Heart right ventricle (tissue), 16 donors: ENCODE measurements at regions not wholly inside any gene's neighbourhood (a gene's known extent, or its start where the extent isn't known, plus 50 kb on each side); places are given as distances from the start of the nearest gene placed in this dataset.

Experiments used
- ATAC-seq, 8 donors: fragments of 200-7000 bp; cut with Tn5 transposase; one replicate each; pipeline ENCODE4 v1.9.1; 2020; ENCODE audit warnings: mild to moderate bottlenecking in 8 of 8, moderate library complexity in 8 of 8, moderate number of reproducible peaks in 1 of 8
- DNase-seq, 2 donors: peaks; one replicate each; pipeline ENCODE4 v3.0.0-alpha.2; 2020
- H3K27ac ChIP-seq, 10 donors: fragments of 200-600 bp; sonication (generic) in 2 of 10; one replicate each; pipeline versions ENCODE4 v1.5.0 to v1.8.0; 2020 to 2022; ENCODE audit warnings: mild to moderate bottlenecking in 3 of 10
- H3K27me3 ChIP-seq, 7 donors: fragments of 200-600 bp; one replicate each; pipeline ENCODE4 v1.8.0; 2021 to 2022; ENCODE audit warnings: mild to moderate bottlenecking in 2 of 7
- H3K36me3 ChIP-seq, 9 donors: fragments of 200-600 bp; sonication (generic) in 1 of 9; one replicate each; pipeline versions ENCODE4 v1.5.0 to v1.8.0; 2020 to 2022; ENCODE audit warnings: mild to moderate bottlenecking in 2 of 9
- H3K4me1 ChIP-seq, 9 donors: fragments of 200-600 bp; sonication (generic) in 1 of 9; one replicate each; pipeline versions ENCODE4 v1.5.0 to v1.8.0; 2020 to 2022; ENCODE audit warnings: mild to moderate bottlenecking in 4 of 9
- H3K4me3 ChIP-seq, 10 donors: fragments of 200-600 bp; sonication (generic) in 2 of 10; one replicate each; pipeline versions ENCODE4 v1.5.0 to v1.8.0; 2020 to 2022; ENCODE audit warnings: mild to moderate bottlenecking in 7 of 10, moderate library complexity in 2 of 10
- H3K9me3 ChIP-seq, 11 donors: fragments of 200-600 bp in 10 of 11; sonication (generic) in 2 of 11; one replicate each; pipeline versions ENCODE4 v1.5.0 to v1.8.0; 2013 to 2022; ENCODE audit warnings: mild to moderate bottlenecking in 2 of 11, control low read depth in 1 of 11, moderate library complexity in 1 of 11
- WGBS, 2 donors: extraction: QIAGEN DNeasy Blood & Tissue Kit; methylation state at CpG; one replicate each; pipeline ENCODE4 v1.1.7; 2013; ENCODE audit warnings: inconsistent platforms in 1 of 2; 5-methylcytosine and 5-hydroxymethylcytosine counted together
- intact Hi-C, 10 donors: fragments of 100-400 bp; cut with DNase I; formaldehyde crosslinking; loops; one replicate each; pipeline versions ENCODE4 v1.11.1 to v1.14.2; 2022
- TF ChIP-seq, protein P1 (sequence below), 9 donors: fragments of 200-600 bp; sonication (generic) in 2 of 9; IDR thresholded peaks; one replicate each; pipeline versions ENCODE4 v1.5.0 to v1.8.0; 2021 to 2022; ENCODE audit warnings: antibody characterized with exemption in 9 of 9, mild to moderate bottlenecking in 5 of 9, moderate library complexity in 1 of 9
- donor health status: Arrhythmogenic right ventricular cardiomyopathy.
- donor health status: ischemic (EF 13 %, LVEDD 7.1; RV severe dilation, severe dysfunction).
- donor health status: healthy with polysubstance abuse.
- donor health status: DM: no; HTN: yes; CAD: no.
- donor health status: DM: no; HTN: no; CAD: no.
- donor health status: ischemic (EF 25% LVEDD 6.9; RV normal size, moderate dysfunction).
- donor health status: ischemic (EF 25% LVEDD 5.7; RV mildly dilated, moderate dysfunction).
- donor health status: healthy.
- donor health status: DM: yes; HTN: yes; CAD: no.
- donor health status: Ischemic cardiomyopathy.
- donor health status: ischemic (EF 35%, LVEDD 5.7; RV mildly dilated, moderate dysfunction).
- donor health status: nonischemic (EF 11% LVEDD 7.7; RV severe dilation, severe dysfunction).
- donor health status: DM: yes; HTN: yes; CAD: no.
- donor health status: PGD.
- donor health status: ischemic (EF 29% LVEDD 5.4; RV normal size, mild dysfunction).
- donor health status: nonischemic (EF 23%, LVEDD 6.1; RV moderate dilation, normal function).

DNA sequence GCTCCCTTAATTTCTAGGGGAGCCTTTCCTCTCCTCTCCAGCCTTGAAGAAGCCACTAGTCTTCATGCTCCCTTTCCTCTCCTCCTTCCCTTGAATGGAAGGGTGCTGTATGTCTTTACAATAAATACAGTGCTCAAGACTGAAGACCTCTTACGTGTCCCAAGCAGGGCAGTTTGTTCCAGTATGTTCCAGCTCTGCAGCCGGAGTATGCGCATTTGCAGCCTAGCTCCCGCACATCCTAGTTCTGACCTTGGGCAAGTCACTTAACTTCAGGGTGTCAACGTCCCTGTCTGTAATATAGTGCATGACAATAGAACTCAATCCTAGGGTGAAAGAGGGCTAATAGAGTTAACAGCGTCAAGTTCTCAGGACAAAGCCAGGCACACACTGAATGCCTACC is 208.0 kb downstream of the HAUS1 start:
- TF ChIP-seq, protein P1, sequence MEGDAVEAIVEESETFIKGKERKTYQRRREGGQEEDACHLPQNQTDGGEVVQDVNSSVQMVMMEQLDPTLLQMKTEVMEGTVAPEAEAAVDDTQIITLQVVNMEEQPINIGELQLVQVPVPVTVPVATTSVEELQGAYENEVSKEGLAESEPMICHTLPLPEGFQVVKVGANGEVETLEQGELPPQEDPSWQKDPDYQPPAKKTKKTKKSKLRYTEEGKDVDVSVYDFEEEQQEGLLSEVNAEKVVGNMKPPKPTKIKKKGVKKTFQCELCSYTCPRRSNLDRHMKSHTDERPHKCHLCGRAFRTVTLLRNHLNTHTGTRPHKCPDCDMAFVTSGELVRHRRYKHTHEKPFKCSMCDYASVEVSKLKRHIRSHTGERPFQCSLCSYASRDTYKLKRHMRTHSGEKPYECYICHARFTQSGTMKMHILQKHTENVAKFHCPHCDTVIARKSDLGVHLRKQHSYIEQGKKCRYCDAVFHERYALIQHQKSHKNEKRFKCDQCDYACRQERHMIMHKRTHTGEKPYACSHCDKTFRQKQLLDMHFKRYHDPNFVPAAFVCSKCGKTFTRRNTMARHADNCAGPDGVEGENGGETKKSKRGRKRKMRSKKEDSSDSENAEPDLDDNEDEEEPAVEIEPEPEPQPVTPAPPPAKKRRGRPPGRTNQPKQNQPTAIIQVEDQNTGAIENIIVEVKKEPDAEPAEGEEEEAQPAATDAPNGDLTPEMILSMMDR (IDR thresholded peaks at IDR 0.05), result no peak
- intact Hi-C loops, result no loop called here
- H3K36me3 ChIP-seq, result no peaks in the 10 kb centered on the region
- no peaks in the 10 kb centered on the region for H3K4me1 ChIP-seq
- no peak overlapping the region for H3K4me3 ChIP-seq
- ATAC-seq (no peak), DNase-seq (no peak)
- peaks cover 0 to 9% (median under 1%) of the 10 kb centered on the region in 11 donors for H3K9me3 ChIP-seq
- H3K27ac ChIP-seq, result no peak overlapping the region
- no peaks in the 10 kb centered on the region for H3K27me3 ChIP-seq
- WGBS, 2 donors, result 70 to 77% methylated on average over 6 of the region's 6 CpGs

DNA sequence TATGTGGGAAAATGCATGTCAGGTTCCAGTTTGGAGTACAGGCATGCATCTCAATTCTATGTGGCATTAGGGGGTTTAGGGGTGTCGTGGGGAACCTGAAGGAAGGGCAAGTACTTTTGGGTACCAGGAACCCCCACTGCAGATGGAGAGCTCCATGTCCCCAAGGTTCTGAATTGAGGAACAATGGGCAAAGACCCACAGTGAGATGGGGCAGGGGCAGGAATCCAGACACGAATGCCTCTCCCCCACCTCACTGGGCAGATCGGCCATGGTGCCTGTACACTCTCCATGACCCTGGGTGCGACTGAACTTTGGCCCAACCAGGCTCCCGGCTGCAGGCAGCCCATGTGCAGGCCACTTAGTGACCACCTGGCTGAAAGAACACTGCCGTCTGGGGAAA is 209.3 kb downstream of the HAUS1 start:
- H3K4me3 ChIP-seq, result no peak overlapping the region
- TF ChIP-seq, protein P1 (IDR thresholded peaks at IDR 0.05), result no peak
- no peak overlapping the region for H3K27ac ChIP-seq
- H3K36me3 ChIP-seq, result no peaks in the 10 kb centered on the region
- WGBS, 2 donors, result 92% methylated on average over 6 of the region's 6 CpGs
- ATAC-seq (no peak), DNase-seq (no peak)
- intact Hi-C loops, result no loop called here
- no peaks in the 10 kb centered on the region for H3K9me3 ChIP-seq
- H3K27me3 ChIP-seq, result no peaks in the 10 kb centered on the region
- H3K4me1 ChIP-seq, result no peaks in the 10 kb centered on the region

DNA sequence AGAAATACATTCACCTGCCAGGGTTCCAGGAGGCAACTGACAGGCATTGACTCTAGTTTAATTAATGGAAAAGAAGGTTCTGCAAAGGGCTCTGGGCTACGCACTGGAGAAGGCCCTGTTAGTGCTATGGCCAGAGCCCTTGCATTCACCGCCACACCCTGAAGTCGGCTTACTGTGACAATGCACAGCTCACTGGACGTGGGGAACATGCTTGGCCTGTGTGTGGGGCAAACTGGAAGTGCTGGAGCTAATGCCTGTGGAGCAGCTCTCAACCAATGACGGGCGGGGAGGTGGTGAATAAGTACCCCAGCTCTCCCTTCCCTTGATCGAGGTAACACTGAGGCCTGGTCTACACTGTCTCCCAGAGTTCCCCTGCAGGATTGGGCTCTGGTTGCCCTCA is 209.8 kb downstream of the HAUS1 start:
- ATAC-seq (no peak), DNase-seq (no peak)
- TF ChIP-seq, protein P1 (IDR thresholded peaks at IDR 0.05), result no peak
- Histone ChIP-seq H3K27me3 (no peaks in the 10 kb centered on the region), H3K9me3 (no peaks in the 10 kb centered on the region), H3K4me3 (no peak overlapping the region), H3K27ac (no peak overlapping the region), H3K4me1 (no peaks in the 10 kb centered on the region), H3K36me3 (no peaks in the 10 kb centered on the region)
- WGBS, 2 donors, result 94 to 97% methylated on average over 7 of the region's 7 CpGs
- intact Hi-C loops, result no loop called here

DNA sequence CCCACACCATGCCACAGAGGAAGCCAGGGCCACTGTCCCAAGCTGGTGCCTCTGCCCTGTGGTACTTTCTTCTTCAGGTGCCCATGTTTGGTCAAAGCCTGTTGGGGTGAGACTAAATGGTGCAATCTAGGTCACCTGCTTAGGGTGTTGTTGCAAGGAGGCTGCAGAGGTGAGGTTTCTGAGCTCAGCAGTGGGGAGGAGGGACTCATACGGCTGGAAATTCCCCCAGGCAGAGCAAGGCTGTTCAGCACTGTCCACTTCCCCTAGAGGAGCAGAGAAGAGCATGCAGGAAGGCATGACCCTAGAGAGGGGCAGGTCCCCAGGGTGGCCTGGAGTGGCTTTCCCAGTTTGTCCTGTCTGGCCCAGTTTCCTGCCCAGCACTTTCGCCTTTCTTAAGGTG is 211.0 kb downstream of the HAUS1 start:
- ATAC-seq, result no peak
- H3K9me3 ChIP-seq, result no peaks in the 10 kb centered on the region
- WGBS, 2 donors, result 76 to 85% methylated on average over 2 of the region's 2 CpGs
- no peak for DNase-seq
- TF ChIP-seq, protein P1 (IDR thresholded peaks at IDR 0.05), result no peak
- H3K36me3 ChIP-seq, result no peaks in the 10 kb centered on the region
- no peak overlapping the region for H3K4me3 ChIP-seq
- intact Hi-C loops, result no loop called here
- no peaks in the 10 kb centered on the region for H3K4me1 ChIP-seq
- no peak overlapping the region for H3K27ac ChIP-seq
- H3K27me3 ChIP-seq, result no peaks in the 10 kb centered on the region

DNA sequence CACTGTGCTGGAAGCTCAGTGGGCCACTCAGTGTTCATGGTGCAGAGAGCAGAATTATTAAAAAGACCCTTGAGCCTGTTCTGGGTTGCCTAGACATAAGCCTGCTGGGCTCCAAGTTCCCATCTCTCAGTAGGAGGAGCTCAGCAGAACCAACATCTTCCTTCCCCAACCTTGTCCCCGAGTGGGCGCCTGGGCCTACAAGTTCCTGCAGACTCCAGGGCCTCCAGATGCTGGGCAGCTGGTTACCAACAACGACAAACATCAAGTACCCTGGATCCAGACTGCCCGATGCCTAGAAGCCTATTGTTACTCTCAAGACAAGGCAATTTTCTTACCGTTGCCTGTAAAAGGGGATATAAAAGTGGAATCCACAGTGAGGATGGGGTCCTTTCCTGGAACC is 214.2 kb downstream of the HAUS1 start:
- intact Hi-C loops, result no loop called here
- WGBS, 2 donors, result 92 to 93% methylated on average over 5 of the region's 5 CpGs
- H3K27ac ChIP-seq, result no peak overlapping the region
- H3K4me3 ChIP-seq, result no peak overlapping the region
- H3K4me1 ChIP-seq, result no peaks in the 10 kb centered on the region
- H3K27me3 ChIP-seq, result no peaks in the 10 kb centered on the region
- H3K36me3 ChIP-seq, result no peaks in the 10 kb centered on the region
- TF ChIP-seq, protein P1 (IDR thresholded peaks at IDR 0.05), result no peak
- no peak for ATAC-seq
- no peak for DNase-seq
- no peaks in the 10 kb centered on the region for H3K9me3 ChIP-seq
